ENCODE measurements at regions not wholly inside any gene's neighbourhood (a gene's known extent, or its start where the extent isn't known, plus 50 kb on each side); places are given as distances from the start of the nearest gene placed in this dataset.

DNA sequence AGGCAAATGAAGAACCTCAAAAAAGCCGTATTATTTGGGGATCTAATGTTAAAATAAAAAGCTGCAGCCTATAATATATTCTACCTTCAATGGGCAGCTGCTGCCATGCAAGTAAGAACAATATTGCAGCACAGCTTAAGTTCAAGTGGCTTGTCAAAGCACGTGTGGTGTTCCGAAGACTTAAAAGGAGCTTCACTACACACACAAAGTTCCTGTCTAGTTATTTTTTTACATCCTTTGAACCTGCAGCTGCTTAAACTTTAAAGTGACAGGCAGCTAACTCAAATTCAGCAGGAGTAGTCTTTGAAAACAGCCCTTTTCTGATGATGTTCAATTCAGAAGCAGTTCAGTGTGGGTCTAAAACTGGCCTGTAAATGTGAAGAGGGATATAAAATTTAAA lies 85.8 kb upstream of the XIRP2 start:
- Histone ChIP-seq H3K9me3 (ENCODE audit: low read depth) (no peaks in the 10 kb centered on the region), H3K4me1 (ENCODE audit: insufficient read depth) (peaks cover 13% of the 10 kb centered on the region), H4K20me1 (ENCODE audit: insufficient read depth, poor library complexity, severe bottlenecking) (no peaks in the 10 kb centered on the region)

DNA sequence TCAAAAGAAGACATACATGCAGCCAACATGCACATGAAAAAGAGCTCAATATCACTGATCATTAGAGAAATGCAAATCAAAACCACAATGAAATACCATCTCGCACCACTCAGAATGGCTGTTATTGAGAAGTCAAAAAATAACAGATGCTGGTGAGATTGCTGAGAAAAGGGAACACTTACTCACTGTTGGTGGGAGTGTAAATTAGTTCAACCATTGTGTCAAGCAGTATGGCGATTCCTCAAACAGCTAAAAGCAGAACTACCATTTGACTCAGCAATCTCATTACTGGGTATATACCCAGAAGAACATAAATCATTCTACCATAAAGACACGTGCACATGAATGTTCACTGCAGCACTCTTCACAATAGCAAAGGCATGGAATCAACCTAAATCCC lies 95.5 kb upstream of the XIRP2 start:
- H3K36me3 ChIP-seq (replicated peaks; ENCODE audit: insufficient read depth, low read depth), result no peaks in the 10 kb centered on the region
- H3K27me3 ChIP-seq, result no peaks in the 10 kb centered on the region
- no peak overlapping the region for H3K27ac ChIP-seq
- H4K20me1 ChIP-seq (ENCODE audit: insufficient read depth, poor library complexity, severe bottlenecking), result no peaks in the 10 kb centered on the region
- no peak overlapping the region for H2AFZ ChIP-seq
- H3K4me1 ChIP-seq (ENCODE audit: insufficient read depth), result no peaks in the 10 kb centered on the region
- no peaks in the 10 kb centered on the region for H3K9me3 ChIP-seq (ENCODE audit: low read depth)
- TF ChIP-seq EZH2phosphoT487 (IDR thresholded peaks at IDR 0.05; ENCODE audit: low read depth, severe bottlenecking, unreplicated experiment), result no peak
- TF ChIP-seq, protein P1, sequence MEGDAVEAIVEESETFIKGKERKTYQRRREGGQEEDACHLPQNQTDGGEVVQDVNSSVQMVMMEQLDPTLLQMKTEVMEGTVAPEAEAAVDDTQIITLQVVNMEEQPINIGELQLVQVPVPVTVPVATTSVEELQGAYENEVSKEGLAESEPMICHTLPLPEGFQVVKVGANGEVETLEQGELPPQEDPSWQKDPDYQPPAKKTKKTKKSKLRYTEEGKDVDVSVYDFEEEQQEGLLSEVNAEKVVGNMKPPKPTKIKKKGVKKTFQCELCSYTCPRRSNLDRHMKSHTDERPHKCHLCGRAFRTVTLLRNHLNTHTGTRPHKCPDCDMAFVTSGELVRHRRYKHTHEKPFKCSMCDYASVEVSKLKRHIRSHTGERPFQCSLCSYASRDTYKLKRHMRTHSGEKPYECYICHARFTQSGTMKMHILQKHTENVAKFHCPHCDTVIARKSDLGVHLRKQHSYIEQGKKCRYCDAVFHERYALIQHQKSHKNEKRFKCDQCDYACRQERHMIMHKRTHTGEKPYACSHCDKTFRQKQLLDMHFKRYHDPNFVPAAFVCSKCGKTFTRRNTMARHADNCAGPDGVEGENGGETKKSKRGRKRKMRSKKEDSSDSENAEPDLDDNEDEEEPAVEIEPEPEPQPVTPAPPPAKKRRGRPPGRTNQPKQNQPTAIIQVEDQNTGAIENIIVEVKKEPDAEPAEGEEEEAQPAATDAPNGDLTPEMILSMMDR (IDR thresholded peaks at IDR 0.05; ENCODE audit: poor library complexity), result no peak
- TF ChIP-seq EZH2 (IDR thresholded peaks at IDR 0.05; ENCODE audit: borderline replicate concordance), result no peak
- WGBS (ENCODE audit: low lambda C conversion rate, missing lambda C conversion rate), result 95% methylated on average over 3 of the region's 3 CpGs
- H3K4me3 ChIP-seq, result no peak overlapping the region
- H3K79me2 ChIP-seq, result no peaks in the 10 kb centered on the region
- H3K4me2 ChIP-seq, result no peak overlapping the region
- no peak for DNase-seq (ENCODE audit: low spot score)
- H3K9me2 ChIP-seq (replicated peaks; ENCODE audit: insufficient read depth), result no peaks in the 10 kb centered on the region

More for the DNA sequence above, 85.8 kb upstream of the XIRP2 start:
- WGBS (ENCODE audit: low lambda C conversion rate, missing lambda C conversion rate), result 34% methylated on average over 3 of the region's 3 CpGs
- Histone ChIP-seq H3K27me3 (no peaks in the 10 kb centered on the region), H3K9me2 (replicated peaks; ENCODE audit: insufficient read depth) (no peaks in the 10 kb centered on the region), H3K36me3 (replicated peaks; ENCODE audit: insufficient read depth, low read depth) (no peaks in the 10 kb centered on the region), H3K4me3 (no peak overlapping the region), H3K4me2 (no peak overlapping the region), H3K27ac (no peak overlapping the region), H3K79me2 (no peaks in the 10 kb centered on the region), H2AFZ (no peak overlapping the region)
- DNase-seq (ENCODE audit: low spot score), result no peak
- TF ChIP-seq EZH2phosphoT487 (IDR thresholded peaks at IDR 0.05; ENCODE audit: low read depth, severe bottlenecking, unreplicated experiment) (no peak), EZH2 (IDR thresholded peaks at IDR 0.05; ENCODE audit: borderline replicate concordance) (no peak)
- TF ChIP-seq, protein P1 (IDR thresholded peaks at IDR 0.05; ENCODE audit: poor library complexity), result no peak

DNA sequence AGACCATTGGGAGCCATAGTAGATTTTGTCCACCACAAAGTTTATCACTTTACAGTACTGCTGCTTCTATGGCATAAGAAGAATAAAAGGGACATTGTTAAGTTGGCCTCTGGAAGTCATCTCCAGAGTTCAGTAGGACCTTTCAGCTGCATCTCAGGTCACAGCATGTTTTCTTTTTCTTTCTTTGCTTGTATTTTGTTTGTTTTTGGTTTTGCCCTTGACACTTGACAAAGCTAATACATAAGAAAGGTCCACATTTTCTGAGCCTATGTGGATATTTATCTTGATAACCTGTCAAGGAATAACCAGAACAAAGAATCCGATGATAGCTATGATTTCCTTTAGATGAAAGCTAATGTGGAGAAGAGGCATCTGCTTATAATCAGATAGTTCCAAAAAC lies 101.6 kb upstream of the XIRP2 start:
- Histone ChIP-seq H3K36me3 (replicated peaks; ENCODE audit: insufficient read depth, low read depth) (no peaks in the 10 kb centered on the region), H3K4me2 (no peak overlapping the region), H3K9me3 (ENCODE audit: low read depth) (no peaks in the 10 kb centered on the region), H3K4me3 (no peak overlapping the region), H4K20me1 (ENCODE audit: insufficient read depth, poor library complexity, severe bottlenecking) (no peaks in the 10 kb centered on the region), H3K27me3 (no peaks in the 10 kb centered on the region), H3K9me2 (replicated peaks; ENCODE audit: insufficient read depth) (no peaks in the 10 kb centered on the region), H2AFZ (no peak overlapping the region), H3K27ac (no peak overlapping the region), H3K4me1 (ENCODE audit: insufficient read depth) (peaks cover 7% of the 10 kb centered on the region), H3K79me2 (no peaks in the 10 kb centered on the region)
- no peak for TF ChIP-seq EZH2phosphoT487 (IDR thresholded peaks at IDR 0.05; ENCODE audit: low read depth, severe bottlenecking, unreplicated experiment)
- TF ChIP-seq EZH2 (IDR thresholded peaks at IDR 0.05; ENCODE audit: borderline replicate concordance), result no peak
- TF ChIP-seq, protein P1 (IDR thresholded peaks at IDR 0.05; ENCODE audit: poor library complexity), result no peak
- WGBS (ENCODE audit: low lambda C conversion rate, missing lambda C conversion rate), result 84% methylated on average over 1 of the region's 1 CpG
- no peak for DNase-seq (ENCODE audit: low spot score)
